Adrenal gland (tissue), 5 donors: ENCODE measurements at regions not wholly inside any gene's neighbourhood (a gene's known extent, or its start where the extent isn't known, plus 50 kb on each side); places are given as distances from the start of the nearest gene placed in this dataset.

Source experiments
- CTCF ChIP-seq, 6 experiments: fragments of 450-650 bp in 4 of 6; fragments of 200-600 bp in 2 of 6; sonication (generic) in 1 of 6; IDR thresholded peaks; 1 replicate in 5 of 6; 2 replicates in 1 of 6; pipeline versions ENCODE4 v1.5.1 to v1.8.0; 2016 to 2021; ENCODE audit warnings: antibody characterized with exemption in 6 of 6, mild to moderate bottlenecking in 2 of 6, moderate library complexity in 1 of 6
- POLR2A ChIP-seq, 2 donors: fragments of 450-650 bp; IDR thresholded peaks; one replicate each; pipeline ENCODE4 v1.6.1; 2017; ENCODE audit warnings: antibody characterized with exemption in 2 of 2, mild to moderate bottlenecking in 2 of 2, moderate library complexity in 1 of 2
- donor health status: DM: no; HTN: no; CAD: no.

- no peak for TF ChIP-seq CTCF (IDR thresholded peaks at IDR 0.05)
- TF ChIP-seq POLR2A (IDR thresholded peaks at IDR 0.05), result no peak
Observed at GRCh38 chr16:77617553-77617952, 104.8 kb upstream of the NUDT7 start.
